ENCODE measurements at regions not wholly inside any gene's neighbourhood (a gene's known extent, or its start where the extent isn't known, plus 50 kb on each side); places are given as distances from the start of the nearest gene placed in this dataset.

- no peaks in the 10 kb centered on the region for H3K27me3 ChIP-seq (replicated peaks; ENCODE audit: insufficient read depth)
- TF ChIP-seq CTCF (IDR thresholded peaks at IDR 0.05), result no peak
- TF ChIP-seq POLR2A (IDR thresholded peaks at IDR 0.05), result no peak
- no peak for TF ChIP-seq POLR2AphosphoS5 (IDR thresholded peaks at IDR 0.05)
- no peak overlapping the region for H3K27ac ChIP-seq
- no peak overlapping the region for H3K4me3 ChIP-seq
- intact Hi-C loops (cut with DNase I), result no loop called here
- no peaks in the 10 kb centered on the region for H3K9me3 ChIP-seq
- 68% methylated on average over 3 of the region's 3 CpGs for WGBS
- no peak for DNase-seq (ENCODE audit: low spot score)
- no peaks in the 10 kb centered on the region for H3K4me1 ChIP-seq (replicated peaks)
- no peaks in the 10 kb centered on the region for H3K36me3 ChIP-seq
Measured at GRCh38 chr5:159631001-159631400, 285.3 kb upstream of the ADRA1B start.

- Histone ChIP-seq H3K27ac (no peak overlapping the region), H3K4me3 (no peak overlapping the region), H3K9me3 (no peaks in the 10 kb centered on the region), H3K27me3 (replicated peaks; ENCODE audit: insufficient read depth) (no peaks in the 10 kb centered on the region), H3K4me1 (replicated peaks) (no peaks in the 10 kb centered on the region), H3K36me3 (no peaks in the 10 kb centered on the region)
- 53% methylated on average over 3 of the region's 3 CpGs for WGBS
- no peak for TF ChIP-seq POLR2AphosphoS5 (IDR thresholded peaks at IDR 0.05)
- no peak for TF ChIP-seq CTCF (IDR thresholded peaks at IDR 0.05)
- TF ChIP-seq POLR2A (IDR thresholded peaks at IDR 0.05), result no peak
- no peak for DNase-seq (ENCODE audit: low spot score)
- intact Hi-C loops (cut with DNase I), result no loop called here
Measured at GRCh38 chr5:159632866-159633265, 283.4 kb upstream of the ADRA1B start.

- no peaks in the 10 kb centered on the region for H3K4me1 ChIP-seq (replicated peaks)
- H3K9me3 ChIP-seq, result no peaks in the 10 kb centered on the region
- no peak for DNase-seq (ENCODE audit: low spot score)
- intact Hi-C loops (cut with DNase I), result no loop called here
- H3K4me3 ChIP-seq, result no peak overlapping the region
- no peak overlapping the region for H3K27ac ChIP-seq
- no peaks in the 10 kb centered on the region for H3K27me3 ChIP-seq (replicated peaks; ENCODE audit: insufficient read depth)
- no peaks in the 10 kb centered on the region for H3K36me3 ChIP-seq
- TF ChIP-seq POLR2AphosphoS5 (IDR thresholded peaks at IDR 0.05) (no peak), POLR2A (IDR thresholded peaks at IDR 0.05) (no peak), CTCF (IDR thresholded peaks at IDR 0.05) (no peak)
Measured at GRCh38 chr5:159638481-159638880, 277.8 kb upstream of the ADRA1B start.

- intact Hi-C loops (cut with DNase I), result no loop called here
- Histone ChIP-seq H3K4me3 (no peak overlapping the region), H3K27me3 (replicated peaks; ENCODE audit: insufficient read depth) (no peaks in the 10 kb centered on the region), H3K4me1 (replicated peaks) (no peaks in the 10 kb centered on the region), H3K36me3 (no peaks in the 10 kb centered on the region), H3K27ac (no peak overlapping the region), H3K9me3 (no peaks in the 10 kb centered on the region)
- no peak for TF ChIP-seq CTCF (IDR thresholded peaks at IDR 0.05)
- 59% methylated on average over 2 of the region's 2 CpGs for WGBS
- no peak for DNase-seq (ENCODE audit: low spot score)
Measured at GRCh38 chr5:159638954-159639559, 277.2 kb upstream of the ADRA1B start.

- intact Hi-C loops (cut with DNase I), result no loop called here
Measured at GRCh38 chr5:159639590-159639989, 276.7 kb upstream of the ADRA1B start.

More at GRCh38 chr5:159639590-159639989, 276.7 kb upstream of the ADRA1B start:
- H3K27me3 ChIP-seq (replicated peaks; ENCODE audit: insufficient read depth), result no peaks in the 10 kb centered on the region
- no peaks in the 10 kb centered on the region for H3K9me3 ChIP-seq
- no peak for TF ChIP-seq CTCF (IDR thresholded peaks at IDR 0.05)
- no peak for TF ChIP-seq POLR2A (IDR thresholded peaks at IDR 0.05)
- no peak for TF ChIP-seq POLR2AphosphoS5 (IDR thresholded peaks at IDR 0.05)
- DNase-seq (ENCODE audit: low spot score), result no peak
- no peaks in the 10 kb centered on the region for H3K36me3 ChIP-seq
- H3K4me3 ChIP-seq, result no peak overlapping the region
- 91% methylated on average over 3 of the region's 3 CpGs for WGBS
- H3K4me1 ChIP-seq (replicated peaks), result no peaks in the 10 kb centered on the region
- no peak overlapping the region for H3K27ac ChIP-seq
